DMS153 treated with DMSO at 0.1 percent for 48 hours (cell line): ENCODE measurements at regions not wholly inside any gene's neighbourhood (a gene's known extent, or its start where the extent isn't known, plus 50 kb on each side); places are given as distances from the start of the nearest gene placed in this dataset.

Source experiments
- DNase-seq: peaks from one replicate; lab custom pipeline; 2025; ENCODE audit not compliant: unreplicated experiment; lab: John Stamatoyannopoulos, UW

DNA sequence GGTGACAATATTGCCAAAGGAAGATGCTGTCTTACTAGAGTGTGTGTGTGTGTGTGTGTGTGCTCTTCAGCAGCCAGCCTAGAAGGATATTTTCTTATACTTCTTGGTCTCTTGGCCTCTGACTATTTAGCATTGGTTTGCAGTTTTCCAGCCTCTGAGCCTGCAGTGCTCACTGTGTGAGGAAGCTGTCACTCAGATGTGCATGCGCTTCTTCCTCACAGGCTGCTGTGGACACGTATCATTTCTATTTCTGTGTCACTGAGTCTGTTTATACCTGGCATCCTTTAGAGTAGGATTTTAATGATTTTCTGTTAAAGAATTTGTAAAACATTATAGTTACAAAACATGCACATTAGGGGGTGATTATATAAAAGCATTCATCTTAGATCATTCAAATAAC lies 83.3 kb downstream of the ALDH8A1 start:
- DNase-seq, result no peak

DNA sequence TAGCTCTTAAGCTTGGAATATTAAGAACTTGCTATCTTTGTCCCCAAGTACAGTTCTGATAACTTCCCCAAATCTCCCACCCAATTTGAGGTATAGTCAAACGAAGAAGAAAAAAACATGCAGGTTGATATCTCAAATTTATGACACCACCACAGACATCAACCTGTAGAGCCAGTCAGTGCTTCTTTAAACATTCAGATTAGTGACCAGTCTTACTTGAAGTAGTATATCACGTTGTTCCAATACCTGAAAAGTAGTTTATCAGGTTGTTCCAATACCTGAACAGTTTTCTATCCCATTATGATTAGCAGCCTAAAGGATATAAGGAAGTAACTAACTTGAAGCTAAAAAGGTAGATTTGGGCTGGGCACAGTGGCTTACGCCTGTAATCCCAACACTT lies 85.3 kb downstream of the ALDH8A1 start:
- no peak for DNase-seq

DNA sequence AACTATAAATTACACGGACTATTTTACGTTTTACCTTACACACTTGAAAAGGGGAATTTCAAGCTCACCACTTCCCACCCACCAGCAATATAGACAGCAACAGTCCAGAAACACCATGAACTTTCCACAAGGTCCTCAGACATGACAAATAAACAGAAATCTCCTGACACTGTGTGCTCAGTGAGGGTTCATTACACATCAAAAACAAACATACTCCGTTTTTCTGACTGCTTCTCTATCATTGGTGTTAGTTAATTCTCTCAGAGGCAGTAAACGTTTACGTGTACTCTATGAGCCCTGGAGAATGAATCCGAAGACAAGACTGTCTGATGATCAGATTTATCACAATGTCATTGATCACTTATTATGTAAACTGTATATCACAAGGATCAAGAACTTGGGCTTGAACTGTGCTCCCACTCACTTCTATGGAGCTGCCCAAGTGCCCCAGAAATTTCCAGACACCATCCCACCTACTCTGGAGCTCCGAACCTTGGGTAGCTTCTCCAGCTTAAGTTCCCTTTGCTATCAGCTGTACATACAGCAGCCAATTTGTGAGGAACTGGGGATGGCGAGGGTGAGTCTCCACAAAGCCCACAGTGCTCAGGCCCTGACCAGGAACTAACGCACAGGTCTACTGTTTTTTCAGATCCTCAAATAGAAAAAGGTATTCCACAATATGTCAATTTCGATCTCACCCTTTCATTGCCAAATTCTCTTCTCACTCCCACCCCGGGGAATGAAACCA lies 86.0 kb downstream of the ALDH8A1 start:
- no peak for DNase-seq

DNA sequence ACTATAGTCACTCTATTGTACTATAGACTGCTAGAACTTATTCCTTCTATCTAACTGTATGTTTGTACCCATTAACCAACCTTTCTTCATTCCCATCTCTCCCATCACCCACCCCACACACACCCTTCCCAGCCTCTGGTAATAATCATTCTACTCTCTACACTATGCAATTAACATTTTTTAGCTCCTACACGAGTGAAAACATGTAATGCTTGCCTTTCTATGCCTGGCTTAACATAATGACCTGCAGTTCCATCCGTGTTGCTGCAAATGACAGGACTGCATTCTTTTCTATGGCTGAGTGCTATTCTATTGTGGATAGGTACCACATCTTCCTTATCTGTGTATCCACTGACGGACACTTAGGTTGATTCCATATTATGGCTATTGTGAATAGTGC lies 95.5 kb downstream of the ALDH8A1 start:
- no peak for DNase-seq

DNA sequence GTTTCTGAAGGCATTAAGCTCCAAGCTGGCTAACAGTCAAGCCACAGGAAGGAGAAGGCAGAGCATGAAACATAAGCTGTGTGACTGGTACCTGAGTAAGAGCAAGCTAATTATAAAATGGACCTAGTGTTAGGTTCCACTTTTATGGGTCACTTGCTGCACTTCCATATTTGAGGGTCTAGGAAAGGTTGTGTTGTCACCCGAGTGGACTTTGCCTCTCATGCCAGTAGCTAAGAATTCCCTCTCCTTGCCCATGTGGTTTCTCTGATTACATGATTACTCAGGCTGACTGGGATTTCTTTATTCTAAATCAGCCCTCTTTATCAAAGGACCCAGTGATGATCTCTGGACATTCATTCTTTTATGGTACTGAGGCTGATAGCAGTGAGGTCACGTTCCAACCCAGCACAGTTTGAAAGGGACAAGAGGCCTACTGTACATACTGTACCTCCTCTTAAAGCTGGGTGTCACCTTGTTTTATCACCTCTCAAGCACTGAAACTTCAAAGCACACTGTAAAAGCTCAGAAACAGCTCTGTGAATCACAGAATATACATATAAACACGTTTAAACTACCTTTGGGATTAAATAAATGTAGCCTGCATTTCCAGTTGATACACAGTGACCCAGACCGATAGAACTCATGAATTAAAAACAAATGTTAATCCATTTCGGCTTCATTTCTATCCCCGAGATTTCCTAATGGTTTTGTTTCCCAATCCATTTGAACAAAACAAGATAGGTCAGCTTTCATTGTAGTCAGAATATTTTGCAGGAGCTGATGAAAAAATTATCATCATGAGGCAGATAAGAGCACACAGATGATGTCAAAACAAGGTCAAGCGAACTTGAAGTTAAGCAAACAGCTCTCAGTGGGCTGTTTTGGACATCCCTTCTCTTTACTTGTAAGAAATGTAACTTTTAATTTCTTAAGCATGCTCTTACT lies 96.5 kb downstream of the ALDH8A1 start:
- no peak for DNase-seq

DNA sequence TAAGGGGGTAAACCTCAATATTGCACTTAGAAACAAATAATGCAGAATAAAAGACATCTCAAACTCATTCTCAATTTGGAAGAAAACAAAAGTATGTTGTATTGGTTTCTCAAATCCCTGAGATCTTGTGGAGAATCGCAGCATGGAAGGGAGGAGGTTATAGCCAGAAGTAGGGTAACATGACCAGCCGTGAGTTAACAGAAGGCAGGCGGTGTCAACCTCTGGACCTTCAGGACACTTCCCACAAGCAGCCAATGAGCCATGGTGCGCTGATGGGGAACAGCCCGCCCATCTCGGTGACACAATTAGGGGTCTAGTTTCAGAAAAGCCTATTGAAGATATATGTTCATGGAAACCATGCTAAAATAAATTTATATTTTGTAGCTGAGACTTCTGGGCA lies 98.4 kb downstream of the ALDH8A1 start:
- no peak for DNase-seq

DNA sequence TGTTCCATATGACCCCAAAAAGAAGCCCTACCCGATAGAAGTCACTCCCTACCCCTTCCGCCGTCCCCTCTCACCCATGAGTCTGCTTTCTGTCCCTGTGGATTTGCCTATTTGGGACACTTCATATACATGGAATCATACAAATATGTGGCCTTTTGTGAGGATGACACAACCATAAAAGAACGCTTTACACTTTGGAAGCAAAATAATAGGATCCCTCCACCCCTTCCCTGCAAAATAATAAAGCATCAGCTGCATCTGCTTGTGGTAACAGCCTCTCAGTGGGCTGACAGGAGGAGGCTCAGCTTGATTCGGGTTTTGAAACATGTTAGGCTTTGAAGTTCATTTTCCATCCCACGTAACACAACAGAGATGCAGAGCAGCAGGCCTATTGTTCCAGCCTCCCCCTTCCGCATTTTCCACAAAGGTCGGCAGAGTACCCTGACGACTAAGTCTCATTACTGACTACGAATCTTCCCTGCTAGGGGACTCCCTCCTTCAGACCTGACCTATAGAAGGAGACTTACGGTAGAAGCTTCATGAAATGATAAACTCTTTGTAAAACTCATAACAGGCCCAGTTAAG lies 99.1 kb downstream of the ALDH8A1 start:
- no peak for DNase-seq

DNA sequence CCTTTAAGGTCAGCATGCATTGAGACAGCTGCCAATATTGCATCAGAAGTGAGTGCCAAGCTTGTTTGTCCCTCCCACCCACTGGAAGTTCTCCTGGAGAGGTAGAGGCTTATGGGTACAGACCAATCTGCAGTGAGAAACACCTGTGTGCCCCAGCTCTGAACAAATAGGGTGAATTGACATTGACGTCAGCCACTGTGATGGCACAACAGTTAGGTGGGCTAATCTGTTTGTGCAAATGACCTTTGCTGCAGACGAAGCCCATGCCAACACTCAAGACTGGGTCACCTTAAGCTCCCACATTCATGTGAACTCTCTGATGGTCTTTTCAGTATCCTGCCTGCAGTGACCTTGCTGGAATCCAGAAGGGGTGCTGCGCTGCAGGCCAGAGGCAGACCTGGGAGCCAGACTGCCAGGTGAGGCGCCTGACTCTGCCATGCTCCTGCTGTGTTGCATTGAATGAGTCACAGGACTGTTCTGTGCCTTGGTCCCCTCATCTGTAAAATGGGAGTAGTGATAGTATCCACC lies 99.9 kb downstream of the ALDH8A1 start:
- no peak for DNase-seq

DNA sequence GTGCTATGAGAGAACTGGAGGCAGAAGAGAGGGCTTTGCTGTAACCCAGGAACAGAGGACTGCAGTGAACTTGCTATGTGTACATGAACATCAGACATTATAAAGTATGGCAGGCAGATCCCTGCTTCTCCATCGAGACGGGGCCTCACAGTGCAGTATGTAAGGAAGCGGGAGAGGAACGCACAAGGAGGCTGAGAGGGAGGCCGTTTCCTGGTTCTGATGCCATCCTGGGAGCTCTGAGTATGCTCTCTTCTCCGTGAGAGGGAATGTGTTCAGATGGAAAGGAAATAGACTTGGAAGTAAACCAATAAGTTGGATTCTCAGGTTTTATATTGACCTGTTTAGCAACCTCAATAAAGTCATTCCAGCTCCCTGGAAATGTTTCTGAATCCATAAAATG lies 101.8 kb downstream of the ALDH8A1 start:
- no peak for DNase-seq

DNA sequence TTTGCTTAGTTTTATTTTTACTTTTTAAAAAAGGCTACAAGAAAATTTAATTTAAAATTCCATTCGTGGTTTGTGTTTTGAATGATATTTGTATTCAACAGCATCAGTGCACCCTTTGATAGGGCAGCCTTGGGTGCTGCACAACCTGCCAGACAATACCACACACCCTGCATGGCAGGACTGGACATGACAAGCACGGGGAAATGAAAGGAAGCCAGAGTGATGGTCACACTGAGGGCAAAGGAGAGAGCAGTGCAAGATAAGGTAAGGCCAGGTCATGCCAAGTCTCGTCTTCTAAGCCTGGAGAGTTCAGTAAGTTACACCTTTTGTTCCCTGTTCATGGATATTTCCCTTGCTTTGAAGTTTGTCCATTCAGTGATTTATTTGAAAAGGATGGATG lies 103.0 kb downstream of the ALDH8A1 start:
- DNase-seq, result no peak

DNA sequence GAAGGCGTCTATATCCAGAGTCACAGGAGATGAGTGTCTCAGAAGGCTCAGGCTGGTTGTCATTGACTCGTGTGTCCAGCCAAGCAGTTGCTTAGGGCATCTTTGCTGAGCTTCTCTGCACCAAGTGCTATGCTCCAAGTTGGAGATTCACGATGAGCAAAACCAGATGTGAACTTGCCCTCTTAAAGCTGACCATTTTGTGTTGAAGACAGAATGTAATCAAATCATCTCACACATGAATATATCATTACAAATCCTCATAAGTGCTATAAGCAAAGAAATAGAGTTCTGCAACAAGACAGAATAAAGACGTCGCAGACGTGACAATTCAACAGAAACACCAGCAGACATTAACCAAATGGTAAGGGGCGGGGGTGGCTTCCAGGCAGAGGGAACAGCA lies 103.9 kb downstream of the ALDH8A1 start:
- DNase-seq, result no peak

DNA sequence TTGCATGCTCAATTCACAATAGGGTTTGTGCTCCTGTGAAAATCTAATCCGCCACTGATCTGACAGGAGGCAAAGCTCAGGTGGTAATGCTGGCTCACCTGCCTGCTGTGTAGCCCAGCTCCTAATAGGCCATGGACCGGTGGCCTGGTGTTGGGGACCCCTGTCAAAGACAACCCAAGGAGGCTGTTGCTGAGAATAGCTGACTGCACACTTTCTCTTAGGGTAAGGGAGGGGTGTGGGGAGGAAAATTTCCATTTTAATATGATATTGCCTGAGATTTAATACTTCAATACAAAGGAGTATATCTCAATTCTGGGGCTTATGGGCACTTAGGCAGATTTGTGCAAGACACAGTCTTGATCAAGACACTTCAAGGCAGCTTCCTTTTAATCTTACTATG lies 105.8 kb downstream of the ALDH8A1 start:
- no peak for DNase-seq

DNA sequence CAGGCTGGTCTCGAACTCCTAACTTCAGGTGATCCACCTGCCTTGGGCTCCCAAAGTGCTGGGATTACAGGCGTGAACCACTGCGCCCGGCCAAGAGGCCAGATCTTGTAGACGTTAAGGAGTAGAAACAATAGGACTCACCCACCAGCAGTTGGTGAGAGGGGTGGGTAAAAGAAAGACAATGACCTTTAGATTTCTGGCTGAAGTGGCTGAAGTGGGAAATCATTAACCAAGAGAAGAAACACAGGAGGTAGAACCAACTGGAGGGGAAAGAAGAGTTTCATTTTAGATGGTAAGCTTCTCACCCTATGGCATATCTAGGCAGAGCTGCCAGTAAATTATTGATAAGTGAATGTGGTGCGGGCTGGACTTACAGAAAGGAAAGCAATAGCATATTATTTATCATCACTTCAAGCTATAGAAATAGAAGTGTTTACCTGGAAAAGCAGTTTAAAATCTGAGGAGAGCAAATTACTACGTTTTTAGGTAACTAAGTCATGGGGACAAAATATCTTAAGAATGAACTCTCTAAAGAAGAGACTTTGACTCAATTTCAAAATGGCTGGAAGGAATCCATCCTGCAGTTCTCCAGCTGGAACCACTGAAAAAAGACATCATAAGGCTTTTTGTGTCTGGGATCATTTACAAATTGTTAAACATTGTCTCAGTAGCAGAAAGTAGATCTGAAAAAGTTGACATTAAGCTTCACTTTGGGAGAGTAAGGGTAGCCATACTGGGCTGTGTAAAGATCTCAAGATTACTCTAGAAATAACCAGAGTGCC lies 109.6 kb downstream of the ALDH8A1 start:
- DNase-seq, result no peak

DNA sequence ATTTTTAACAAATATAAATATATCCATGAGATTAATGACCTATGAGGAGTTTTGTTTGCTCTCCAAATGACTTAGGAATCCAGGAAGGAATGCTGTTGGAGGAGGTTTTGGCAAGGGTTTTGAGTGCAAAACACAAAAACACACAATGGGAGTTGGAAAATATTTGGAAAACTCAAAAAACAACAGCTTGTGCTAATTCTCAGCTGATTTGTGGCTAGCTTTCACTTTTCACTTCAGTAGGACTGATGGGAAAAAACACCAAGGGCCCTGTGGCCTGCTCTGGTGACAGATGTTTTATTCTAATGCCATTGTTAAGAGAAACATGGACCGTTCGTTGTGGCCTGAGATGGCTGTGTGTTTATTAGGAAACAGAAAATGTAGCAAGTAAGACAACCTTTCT lies 113.9 kb downstream of the ALDH8A1 start:
- DNase-seq, result no peak

DNA sequence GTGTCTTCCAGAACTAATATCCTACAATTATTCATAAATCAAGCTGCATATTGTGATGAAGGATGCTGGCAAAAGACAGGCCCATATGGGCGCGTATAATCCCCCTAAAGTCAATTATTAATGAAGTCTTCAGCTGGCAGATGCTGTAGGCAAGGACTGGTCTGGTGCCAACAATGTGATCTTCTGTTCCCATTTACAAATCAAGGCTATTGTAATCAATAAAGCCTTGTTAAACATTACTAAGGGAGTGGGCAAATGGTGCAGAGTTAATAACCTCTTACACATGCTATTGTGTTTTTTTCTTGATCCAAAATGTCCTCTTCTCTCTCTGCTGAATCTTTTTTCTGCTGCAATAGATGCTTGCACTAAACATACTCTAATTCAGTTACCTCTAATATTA lies 119.0 kb downstream of the ALDH8A1 start:
- DNase-seq, result no peak

DNA sequence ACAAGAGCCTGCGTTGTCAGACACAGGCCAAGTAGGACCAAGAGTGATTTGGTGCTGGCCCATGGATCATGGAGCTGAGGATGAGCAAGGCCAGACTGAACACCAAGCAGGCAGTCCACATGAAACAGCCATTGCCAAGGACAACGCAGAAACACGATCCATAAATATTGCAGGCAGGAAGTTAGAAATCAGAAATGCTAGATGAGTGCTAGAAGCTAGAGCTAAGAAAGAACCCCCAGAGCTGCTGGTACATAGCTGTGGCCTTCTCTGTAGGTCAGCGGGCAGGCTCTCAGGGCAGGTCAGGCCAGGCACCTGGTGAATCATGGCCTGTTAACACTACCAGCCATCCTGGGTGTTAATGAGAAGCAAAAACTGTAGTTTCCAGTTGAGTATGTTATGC lies 119.7 kb downstream of the ALDH8A1 start:
- DNase-seq, result no peak

DNA sequence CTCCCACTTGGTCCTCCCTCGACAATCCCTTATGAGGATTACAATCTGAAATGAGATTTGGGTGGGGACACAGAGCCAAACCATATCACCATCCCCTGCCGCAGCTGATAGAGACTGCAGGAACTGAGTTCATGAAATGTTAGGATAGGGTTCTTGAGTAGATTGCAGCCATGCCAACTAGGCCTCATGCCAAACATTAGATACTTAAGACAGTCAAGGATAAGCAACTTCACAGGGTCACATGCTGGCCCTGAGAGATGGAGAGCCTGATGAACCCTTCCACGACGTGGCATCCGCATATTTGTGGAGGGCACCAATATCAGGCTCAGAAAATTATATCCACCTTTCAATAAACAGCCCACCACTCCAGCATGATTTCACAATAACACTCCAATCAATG lies 121.3 kb downstream of the ALDH8A1 start:
- no peak for DNase-seq

DNA sequence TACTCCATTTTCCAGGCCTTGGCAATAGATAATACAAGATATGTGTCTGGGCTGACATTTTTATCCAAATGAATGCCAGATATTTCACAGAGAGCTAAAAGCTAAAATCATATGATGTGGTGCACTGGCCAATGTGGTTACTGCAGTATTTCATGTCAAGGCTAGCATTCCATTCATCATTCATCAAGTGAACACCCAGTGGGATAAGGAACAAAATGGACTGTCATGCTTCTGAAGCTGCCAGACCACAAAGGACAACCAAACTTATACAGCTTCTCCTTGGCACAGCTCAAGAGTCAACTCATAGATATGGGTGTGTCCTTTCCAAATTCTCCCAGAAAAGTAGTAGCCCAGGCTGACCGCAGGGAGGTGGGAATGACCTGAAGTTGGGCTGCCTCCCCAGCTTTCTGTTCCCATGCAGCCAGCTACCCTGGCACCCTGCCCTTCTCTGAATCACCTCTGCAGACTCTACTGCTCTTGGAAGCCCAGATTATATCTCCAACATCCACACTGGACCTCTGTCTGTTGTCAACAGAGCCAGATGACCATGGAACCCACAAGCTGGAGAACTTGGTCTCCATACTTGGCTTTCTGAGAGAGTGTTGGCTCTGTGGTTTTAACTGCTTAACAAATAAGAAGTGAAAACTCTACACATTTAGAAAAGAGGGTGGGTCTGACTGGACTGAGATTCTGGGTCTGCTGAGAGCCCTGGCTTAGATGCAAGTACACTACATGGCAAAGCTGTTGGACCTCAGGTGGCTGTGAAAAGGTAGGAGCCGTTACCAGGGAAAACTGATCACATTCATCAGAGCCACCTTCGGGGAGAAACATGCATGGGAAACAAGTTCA lies 122.8 kb downstream of the ALDH8A1 start:
- no peak for DNase-seq

DNA sequence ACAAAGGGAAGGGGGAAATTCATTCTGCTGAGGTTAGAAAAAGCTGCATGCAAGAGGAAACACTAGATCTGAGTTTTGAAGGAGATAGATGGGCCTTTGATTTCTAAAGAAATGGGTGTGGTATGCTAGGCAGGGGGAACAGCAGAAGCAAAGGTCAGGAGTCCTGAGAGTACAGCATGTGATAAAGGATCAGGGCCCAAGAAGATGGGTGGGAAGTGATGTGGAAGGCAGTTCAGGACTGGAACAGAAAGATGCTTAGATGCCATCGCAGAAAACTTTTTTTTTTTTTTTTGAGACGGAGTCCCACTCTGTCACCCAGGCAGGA lies 126.2 kb downstream of the ALDH8A1 start:
- DNase-seq, result no peak
